Loucy (cell line): ENCODE measurements at regions not wholly inside any gene's neighbourhood (a gene's known extent, or its start where the extent isn't known, plus 50 kb on each side); places are given as distances from the start of the nearest gene placed in this dataset.

Source experiments
- EZH2phosphoT487 ChIP-seq: fragments of 200-600 bp; IDR thresholded peaks from 2 replicates; pipeline ENCODE4 v1.6.1; 2018; ENCODE audit warnings: antibody characterized with exemption, mild to moderate bottlenecking, moderate library complexity, borderline replicate concordance
- TF ChIP-seq, protein P1 (sequence below): fragments of 200-600 bp; sonication (generic); conservative IDR thresholded peaks from 2 replicates; pipeline ENCODE4 v1.5.1; 2014; ENCODE audit warnings: mild to moderate bottlenecking, antibody characterized with exemption, low read length

DNA sequence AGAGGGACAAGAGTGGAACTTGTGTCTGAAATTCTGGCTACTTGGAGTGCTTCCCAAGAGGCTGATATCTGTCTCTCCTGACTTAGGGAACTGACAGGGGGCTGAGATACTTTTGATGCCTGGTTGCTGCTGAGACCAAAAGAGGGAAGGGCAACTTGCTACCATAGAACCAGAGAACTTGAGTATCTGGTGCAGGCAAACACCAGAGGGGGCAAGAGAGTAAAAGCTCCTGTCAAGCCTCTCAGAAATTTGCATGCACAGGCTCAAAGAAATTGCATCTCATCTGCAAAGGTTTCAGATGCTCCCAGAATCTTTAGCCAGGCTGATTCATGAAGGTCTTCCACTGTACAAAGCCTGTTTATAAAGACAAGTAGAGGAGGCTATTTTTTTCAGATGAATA is 391.3 kb upstream of the FOXG1 start:
- TF ChIP-seq, protein P1, sequence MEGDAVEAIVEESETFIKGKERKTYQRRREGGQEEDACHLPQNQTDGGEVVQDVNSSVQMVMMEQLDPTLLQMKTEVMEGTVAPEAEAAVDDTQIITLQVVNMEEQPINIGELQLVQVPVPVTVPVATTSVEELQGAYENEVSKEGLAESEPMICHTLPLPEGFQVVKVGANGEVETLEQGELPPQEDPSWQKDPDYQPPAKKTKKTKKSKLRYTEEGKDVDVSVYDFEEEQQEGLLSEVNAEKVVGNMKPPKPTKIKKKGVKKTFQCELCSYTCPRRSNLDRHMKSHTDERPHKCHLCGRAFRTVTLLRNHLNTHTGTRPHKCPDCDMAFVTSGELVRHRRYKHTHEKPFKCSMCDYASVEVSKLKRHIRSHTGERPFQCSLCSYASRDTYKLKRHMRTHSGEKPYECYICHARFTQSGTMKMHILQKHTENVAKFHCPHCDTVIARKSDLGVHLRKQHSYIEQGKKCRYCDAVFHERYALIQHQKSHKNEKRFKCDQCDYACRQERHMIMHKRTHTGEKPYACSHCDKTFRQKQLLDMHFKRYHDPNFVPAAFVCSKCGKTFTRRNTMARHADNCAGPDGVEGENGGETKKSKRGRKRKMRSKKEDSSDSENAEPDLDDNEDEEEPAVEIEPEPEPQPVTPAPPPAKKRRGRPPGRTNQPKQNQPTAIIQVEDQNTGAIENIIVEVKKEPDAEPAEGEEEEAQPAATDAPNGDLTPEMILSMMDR: peak; percentile 38; the same call in 1 of the 2 replicates
- no peak for TF ChIP-seq EZH2phosphoT487
